ENCODE measurements at regions not wholly inside any gene's neighbourhood (a gene's known extent, or its start where the extent isn't known, plus 50 kb on each side); places are given as distances from the start of the nearest gene placed in this dataset.
"Not testable (repeated sequence)": the region's sequence is repeated elsewhere in the genome, so short reads cannot be mapped to it uniquely, and the experiment has no call there.

DNA sequence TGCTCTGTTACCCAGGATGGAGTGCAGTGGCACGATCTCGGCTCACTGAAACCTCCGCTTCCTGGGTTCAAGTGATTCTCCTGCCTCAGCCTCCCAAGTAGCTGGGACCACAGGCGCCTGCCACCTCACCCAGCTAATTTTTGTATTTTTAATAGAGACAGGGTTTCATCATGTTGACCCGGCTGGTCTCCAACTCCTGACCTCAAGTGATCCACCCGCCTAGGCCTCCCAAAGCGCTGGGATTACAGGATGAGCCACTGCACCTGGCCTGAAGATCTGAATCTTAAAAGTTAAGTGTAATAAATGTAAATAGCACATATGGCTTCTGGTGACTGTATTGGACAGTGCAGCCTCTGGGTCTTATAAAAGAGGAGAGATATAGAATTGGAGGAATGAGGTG lies 74.2 kb upstream of the NOX3 start:
- TF ChIP-seq, protein P1, sequence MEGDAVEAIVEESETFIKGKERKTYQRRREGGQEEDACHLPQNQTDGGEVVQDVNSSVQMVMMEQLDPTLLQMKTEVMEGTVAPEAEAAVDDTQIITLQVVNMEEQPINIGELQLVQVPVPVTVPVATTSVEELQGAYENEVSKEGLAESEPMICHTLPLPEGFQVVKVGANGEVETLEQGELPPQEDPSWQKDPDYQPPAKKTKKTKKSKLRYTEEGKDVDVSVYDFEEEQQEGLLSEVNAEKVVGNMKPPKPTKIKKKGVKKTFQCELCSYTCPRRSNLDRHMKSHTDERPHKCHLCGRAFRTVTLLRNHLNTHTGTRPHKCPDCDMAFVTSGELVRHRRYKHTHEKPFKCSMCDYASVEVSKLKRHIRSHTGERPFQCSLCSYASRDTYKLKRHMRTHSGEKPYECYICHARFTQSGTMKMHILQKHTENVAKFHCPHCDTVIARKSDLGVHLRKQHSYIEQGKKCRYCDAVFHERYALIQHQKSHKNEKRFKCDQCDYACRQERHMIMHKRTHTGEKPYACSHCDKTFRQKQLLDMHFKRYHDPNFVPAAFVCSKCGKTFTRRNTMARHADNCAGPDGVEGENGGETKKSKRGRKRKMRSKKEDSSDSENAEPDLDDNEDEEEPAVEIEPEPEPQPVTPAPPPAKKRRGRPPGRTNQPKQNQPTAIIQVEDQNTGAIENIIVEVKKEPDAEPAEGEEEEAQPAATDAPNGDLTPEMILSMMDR (IDR thresholded peaks at IDR 0.05): not testable (repeated sequence)
- TF ChIP-seq EP300 (IDR thresholded peaks at IDR 0.05): not testable (repeated sequence)
